ENCODE measurements at regions not wholly inside any gene's neighbourhood (a gene's known extent, or its start where the extent isn't known, plus 50 kb on each side); places are given as distances from the start of the nearest gene placed in this dataset.

DNA sequence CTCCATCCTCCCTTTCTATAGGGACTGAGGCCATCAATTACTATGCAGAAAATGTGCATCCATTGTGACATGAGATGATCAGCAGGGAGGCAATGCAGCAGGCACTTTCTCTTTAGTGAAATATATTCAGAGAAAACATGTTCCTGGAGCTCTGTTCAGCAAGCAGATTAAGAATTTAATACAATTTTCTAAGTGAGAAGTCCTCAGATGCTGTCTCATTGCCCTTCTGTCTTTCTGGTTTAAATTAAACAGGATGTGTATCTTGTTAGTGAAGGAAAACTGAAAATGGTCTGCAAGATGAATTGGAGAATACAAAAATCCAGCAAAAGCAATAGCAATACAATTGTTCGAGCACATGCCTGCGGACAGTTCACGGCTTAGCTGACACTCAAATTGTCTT lies 445.8 kb upstream of the RIOK2 start:
- POLR2A ChIA-PET (ENCODE audit: partially characterized antibody), result no interaction called here

More for the DNA sequence above, 445.8 kb upstream of the RIOK2 start:
- FAIRE-seq (no peak), DNase-seq (ENCODE audit: low read depth in 1 of 2, low spot score in 2 of 2) (no peak)
- H3K4me3 ChIP-seq (ENCODE audit: extremely low read depth in 1 of 4, insufficient read depth in 2 of 4, low read depth in 3 of 4, low read length in 4 of 4), result no peak overlapping the region
- H4K8ac ChIP-seq (ENCODE audit: extremely low read depth, insufficient read depth, low read length), result no peak overlapping the region
- no peak overlapping the region for H2BK20ac ChIP-seq (ENCODE audit: low read length)
- CTCF ChIA-PET (ENCODE audit: partially characterized antibody), result interaction anchor here (0.6 to 1.7 kb wide), 2 partner anchors 14 to 1162 kb away, joined by 3 to 4 read pairs; no protein-coding TSS in a partner anchor
- no peaks in the 10 kb centered on the region for H3K79me2 ChIP-seq (ENCODE audit: control insufficient read depth in 1 of 2, insufficient read depth in 2 of 2, low read length in 2 of 2)
- no peak overlapping the region for H3K14ac ChIP-seq (ENCODE audit: insufficient read length)
- no peak overlapping the region for H2BK15ac ChIP-seq (ENCODE audit: low read length)
- H2AFZ ChIP-seq (ENCODE audit: low read length), result no peak overlapping the region
- no peak overlapping the region for H4K91ac ChIP-seq (replicated peaks; ENCODE audit: insufficient read length, low read length)
- H3K23me2 ChIP-seq (ENCODE audit: low read depth, low read length), result no peaks in the 10 kb centered on the region
- no peak overlapping the region for H3K9ac ChIP-seq (replicated peaks in 1 of 4; ENCODE audit: extremely low read depth in 1 of 4, low read depth in 3 of 4, low read length in 3 of 4)
- H4K20me1 ChIP-seq (replicated peaks in 1 of 2; ENCODE audit: control insufficient read depth in 1 of 2, insufficient read depth in 2 of 2, low read length in 2 of 2), result no peaks in the 10 kb centered on the region
- H2AK5ac ChIP-seq (ENCODE audit: low read depth, low read length), result no peak overlapping the region
- H3K18ac ChIP-seq (ENCODE audit: extremely low read depth, low read length), result no peak overlapping the region
- H3K79me1 ChIP-seq (ENCODE audit: low read depth, low read length), result no peaks in the 10 kb centered on the region
- no peaks in the 10 kb centered on the region for H3K4me1 ChIP-seq (replicated peaks in 1 of 4; ENCODE audit: control insufficient read depth in 3 of 4, insufficient read depth in 4 of 4, low read length in 3 of 4)
- H3K9me3 ChIP-seq (ENCODE audit: insufficient read depth in 2 of 2, low read depth in 1 of 2, low read length in 1 of 2), result no peaks in the 10 kb centered on the region
- H4K5ac ChIP-seq (ENCODE audit: insufficient read length, low read depth, low read length), result no peak overlapping the region
- no peak overlapping the region for H3K56ac ChIP-seq (replicated peaks; ENCODE audit: insufficient read length, low read depth, low read length)
- H3K27me3 ChIP-seq (replicated peaks in 1 of 4; ENCODE audit: control insufficient read depth in 3 of 4, extremely low read depth in 1 of 4, insufficient read depth in 3 of 4, low read length in 3 of 4), result no peaks in the 10 kb centered on the region
- H3K27ac ChIP-seq (ENCODE audit: low read depth, low read length), result no peak overlapping the region
- no peak overlapping the region for H2BK12ac ChIP-seq (ENCODE audit: low read depth, low read length)
- H3K4me2 ChIP-seq (ENCODE audit: insufficient read depth in 1 of 2, low read depth in 2 of 2, low read length in 2 of 2), result no peak overlapping the region
- 94% methylated on average over 3 of the region's 3 CpGs; no CpG with 5 or more reads in 1 of the 2 experiments for WGBS, 2 experiments (ENCODE audit: extremely low coverage in 1 of 2, insufficient coverage in 1 of 2, insufficient read length in 1 of 2, insufficient replicate concordance in 2 of 2, low coverage in 1 of 2, low lambda C conversion rate in 2 of 2, missing lambda C conversion rate in 1 of 2)
- no peak overlapping the region for H3K4ac ChIP-seq (replicated peaks; ENCODE audit: insufficient read length, low read depth, low read length)
- H2BK5ac ChIP-seq (ENCODE audit: low read depth, low read length), result no peak overlapping the region
- TF ChIP-seq JUND (IDR thresholded peaks at IDR 0.05; ENCODE audit: low read length) (no peak), NANOG (IDR thresholded peaks at IDR 0.05; ENCODE audit: insufficient read depth, low read depth, low read length, poor library complexity, severe bottlenecking) (no peak), GTF2F1 (IDR thresholded peaks at IDR 0.05; ENCODE audit: borderline replicate concordance, low read depth, low read length) (no peak), TAF7 (optimal IDR thresholded peaks at IDR 0.05; ENCODE audit: borderline replicate concordance, low read depth, low read length) (no peak), KDM4A (IDR thresholded peaks at IDR 0.05; ENCODE audit: low read depth, low read length, severe bottlenecking) (no peak), ASH2L (IDR thresholded peaks at IDR 0.05; ENCODE audit: low read length) (no peak), NRF1 (IDR thresholded peaks at IDR 0.05; ENCODE audit: low read depth, low read length) (no peak), HDAC6 (IDR thresholded peaks at IDR 0.05; ENCODE audit: low read depth, low read length) (no peak), PHF8 (conservative IDR thresholded peaks at IDR 0.05; ENCODE audit: low read depth, low read length) (no peak)
- TF ChIP-seq, protein P1, sequence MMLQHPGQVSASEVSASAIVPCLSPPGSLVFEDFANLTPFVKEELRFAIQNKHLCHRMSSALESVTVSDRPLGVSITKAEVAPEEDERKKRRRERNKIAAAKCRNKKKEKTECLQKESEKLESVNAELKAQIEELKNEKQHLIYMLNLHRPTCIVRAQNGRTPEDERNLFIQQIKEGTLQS (IDR thresholded peaks at IDR 0.05; ENCODE audit: insufficient read depth, low read depth, low read length), result no peak
- no peak overlapping the region for H3K23ac ChIP-seq (ENCODE audit: insufficient read length)
- no peak overlapping the region for H2BK120ac ChIP-seq (replicated peaks; ENCODE audit: low read depth, low read length)
- H3K36me3 ChIP-seq (ENCODE audit: control insufficient read depth in 2 of 4, insufficient read depth in 4 of 4, low read length in 3 of 4), result no peaks in the 10 kb centered on the region

Data from H1 (cell line).